ENCODE measurements at regions not wholly inside any gene's neighbourhood (a gene's known extent, or its start where the extent isn't known, plus 50 kb on each side); places are given as distances from the start of the nearest gene placed in this dataset.

- TF ChIP-seq POLR2A (IDR thresholded peaks at IDR 0.05) (no peak), EP300 (IDR thresholded peaks at IDR 0.05) (no peak), POLR2AphosphoS5 (IDR thresholded peaks at IDR 0.05) (no peak)
- TF ChIP-seq, protein P1, sequence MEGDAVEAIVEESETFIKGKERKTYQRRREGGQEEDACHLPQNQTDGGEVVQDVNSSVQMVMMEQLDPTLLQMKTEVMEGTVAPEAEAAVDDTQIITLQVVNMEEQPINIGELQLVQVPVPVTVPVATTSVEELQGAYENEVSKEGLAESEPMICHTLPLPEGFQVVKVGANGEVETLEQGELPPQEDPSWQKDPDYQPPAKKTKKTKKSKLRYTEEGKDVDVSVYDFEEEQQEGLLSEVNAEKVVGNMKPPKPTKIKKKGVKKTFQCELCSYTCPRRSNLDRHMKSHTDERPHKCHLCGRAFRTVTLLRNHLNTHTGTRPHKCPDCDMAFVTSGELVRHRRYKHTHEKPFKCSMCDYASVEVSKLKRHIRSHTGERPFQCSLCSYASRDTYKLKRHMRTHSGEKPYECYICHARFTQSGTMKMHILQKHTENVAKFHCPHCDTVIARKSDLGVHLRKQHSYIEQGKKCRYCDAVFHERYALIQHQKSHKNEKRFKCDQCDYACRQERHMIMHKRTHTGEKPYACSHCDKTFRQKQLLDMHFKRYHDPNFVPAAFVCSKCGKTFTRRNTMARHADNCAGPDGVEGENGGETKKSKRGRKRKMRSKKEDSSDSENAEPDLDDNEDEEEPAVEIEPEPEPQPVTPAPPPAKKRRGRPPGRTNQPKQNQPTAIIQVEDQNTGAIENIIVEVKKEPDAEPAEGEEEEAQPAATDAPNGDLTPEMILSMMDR (IDR thresholded peaks at IDR 0.05), result no peak
- DNase-seq, result no peak
- Histone ChIP-seq H3K27me3 (no peaks in the 10 kb centered on the region), H3K36me3 (no peaks in the 10 kb centered on the region), H3K27ac (no peak overlapping the region), H3K4me1 (no peaks in the 10 kb centered on the region), H3K9me3 (no peaks in the 10 kb centered on the region), H3K4me3 (no peak overlapping the region)
- WGBS, 2 donors, result 73 to 75% methylated on average over 5 of the region's 5 CpGs
- intact Hi-C loops (cut with DNase I), result no loop called here
These were observed 156.2 kb upstream of the SPAG17 start for GRCh38 chr1:118340928-118341910.

DNA sequence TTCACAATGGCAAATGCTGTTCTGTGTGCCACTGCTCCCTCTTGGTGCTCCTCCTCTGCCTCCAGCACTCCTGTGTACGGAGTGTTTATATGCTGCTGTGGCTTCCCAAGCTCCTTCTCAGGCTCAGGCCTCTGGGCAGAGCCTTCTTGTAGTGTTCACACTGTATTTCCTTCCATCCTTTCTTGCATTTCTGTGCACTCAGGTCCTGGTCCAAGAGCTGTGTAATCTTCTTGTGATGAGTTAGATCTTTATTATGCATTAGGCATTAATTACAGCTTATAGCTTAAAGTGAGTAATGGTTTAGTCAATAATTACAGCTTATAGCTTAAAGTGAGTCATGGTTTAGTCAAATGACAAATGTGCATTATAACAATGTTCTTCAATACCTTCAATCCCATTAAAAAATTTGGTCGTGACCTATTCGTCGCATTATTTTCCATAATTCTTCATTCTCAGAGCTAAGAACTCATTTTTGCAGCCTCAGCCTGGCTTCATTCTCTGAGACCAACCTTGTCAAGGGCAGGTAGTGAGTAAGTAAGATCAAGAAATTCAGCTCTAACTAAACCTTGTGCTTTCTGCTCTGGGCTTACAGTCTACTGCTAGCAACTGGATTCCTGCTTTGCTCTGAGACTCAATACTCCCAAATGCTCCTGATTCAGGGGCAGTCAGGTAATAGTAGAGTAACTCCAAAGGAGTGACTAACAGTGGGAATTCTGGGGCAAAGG, 154.5 kb upstream of the SPAG17 start:
- Histone ChIP-seq H3K36me3 (no peaks in the 10 kb centered on the region), H3K27ac (no peak overlapping the region), H3K4me1 (no peaks in the 10 kb centered on the region), H3K9me3 (no peaks in the 10 kb centered on the region), H3K4me3 (no peak overlapping the region), H3K27me3 (no peaks in the 10 kb centered on the region)
- WGBS, 2 donors, result 84 to 90% methylated on average over 4 of the region's 4 CpGs
- intact Hi-C loops (cut with DNase I), result no loop called here
- TF ChIP-seq POLR2A (IDR thresholded peaks at IDR 0.05) (no peak), POLR2AphosphoS5 (IDR thresholded peaks at IDR 0.05) (no peak), EP300 (IDR thresholded peaks at IDR 0.05) (no peak)
- TF ChIP-seq, protein P1 (IDR thresholded peaks at IDR 0.05), result no peak
- no peak for DNase-seq

DNA sequence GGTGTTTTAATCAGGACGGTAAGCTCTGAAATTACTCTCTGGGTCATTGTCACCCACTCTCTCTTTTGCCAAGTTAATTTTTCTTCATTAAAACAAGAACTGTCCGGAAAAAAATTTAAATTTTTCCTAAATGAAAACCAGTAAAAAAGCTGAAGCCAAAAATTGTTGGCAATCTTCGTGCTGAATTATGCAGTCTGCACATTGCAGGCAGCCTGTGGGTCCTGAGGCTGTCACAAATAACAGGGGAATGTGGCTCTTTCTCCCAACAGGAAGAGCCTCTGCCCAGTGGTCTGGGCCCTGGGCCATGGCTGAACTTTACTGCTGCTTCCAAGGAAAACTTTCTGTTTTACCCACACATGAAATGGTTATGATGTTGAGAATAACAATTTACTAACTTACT, 153.9 kb upstream of the SPAG17 start:
- no peak overlapping the region for H3K27ac ChIP-seq
- intact Hi-C loops (cut with DNase I), result no loop called here
- 76 to 84% methylated on average over 3 of the region's 3 CpGs for WGBS, 2 donors
- no peak for TF ChIP-seq POLR2A (IDR thresholded peaks at IDR 0.05)
- no peak for TF ChIP-seq EP300 (IDR thresholded peaks at IDR 0.05)
- TF ChIP-seq, protein P1 (IDR thresholded peaks at IDR 0.05), result no peak
- TF ChIP-seq POLR2AphosphoS5 (IDR thresholded peaks at IDR 0.05), result no peak
- H3K4me3 ChIP-seq, result no peak overlapping the region
- no peaks in the 10 kb centered on the region for H3K36me3 ChIP-seq
- no peaks in the 10 kb centered on the region for H3K27me3 ChIP-seq
- no peak for DNase-seq
- no peaks in the 10 kb centered on the region for H3K9me3 ChIP-seq
- no peaks in the 10 kb centered on the region for H3K4me1 ChIP-seq

- intact Hi-C loops (cut with DNase I), result no loop called here
These were observed 152.3 kb upstream of the SPAG17 start for GRCh38 chr1:118337346-118337745.

More at GRCh38 chr1:118337346-118337745, 152.3 kb upstream of the SPAG17 start:
- DNase-seq, result no peak
- Histone ChIP-seq H3K27me3 (no peaks in the 10 kb centered on the region), H3K27ac (no peak overlapping the region), H3K4me3 (no peak overlapping the region), H3K4me1 (no peaks in the 10 kb centered on the region), H3K9me3 (no peaks in the 10 kb centered on the region), H3K36me3 (no peaks in the 10 kb centered on the region)
- TF ChIP-seq EP300 (IDR thresholded peaks at IDR 0.05), result no peak
- TF ChIP-seq POLR2A (IDR thresholded peaks at IDR 0.05), result no peak
- TF ChIP-seq POLR2AphosphoS5 (IDR thresholded peaks at IDR 0.05), result no peak
- TF ChIP-seq, protein P1 (IDR thresholded peaks at IDR 0.05), result no peak

Measured in sigmoid colon (tissue), 6 donors.